ENCODE measurements at regions not wholly inside any gene's neighbourhood (a gene's known extent, or its start where the extent isn't known, plus 50 kb on each side); places are given as distances from the start of the nearest gene placed in this dataset.

GRCh38 chr6:100166956-100167355, 172.9 kb upstream of the MCHR2 start:
- no peak for TF ChIP-seq CTCF (IDR thresholded peaks at IDR 0.05)
- TF ChIP-seq EZH2 (IDR thresholded peaks at IDR 0.05; ENCODE audit: borderline replicate concordance, insufficient read depth, low read depth, low read length, poor library complexity, severe bottlenecking), result no peak
